ENCODE measurements at regions not wholly inside any gene's neighbourhood (a gene's known extent, or its start where the extent isn't known, plus 50 kb on each side); places are given as distances from the start of the nearest gene placed in this dataset.

DNA sequence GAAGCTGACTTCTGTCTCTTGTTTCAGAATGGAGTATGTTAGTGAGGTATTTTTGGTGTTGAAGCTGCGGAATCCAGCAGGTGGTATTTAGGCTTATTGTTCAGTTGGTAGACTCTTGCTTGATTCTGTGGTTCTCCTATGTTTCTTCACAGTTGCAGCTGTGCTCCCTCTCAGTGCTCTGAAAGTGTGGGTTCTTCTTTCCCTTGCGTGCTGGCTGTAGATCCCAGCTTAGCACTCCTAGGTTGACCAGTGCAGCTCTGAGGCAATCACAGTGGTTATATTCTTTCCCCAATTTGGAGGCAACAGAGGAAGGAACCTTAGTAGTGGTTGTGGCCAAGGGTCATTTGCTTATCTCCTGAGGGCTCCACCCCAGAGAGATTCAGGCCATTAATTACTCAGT lies 269.2 kb upstream of the NRIP1 start:
- TF ChIP-seq, protein P1, sequence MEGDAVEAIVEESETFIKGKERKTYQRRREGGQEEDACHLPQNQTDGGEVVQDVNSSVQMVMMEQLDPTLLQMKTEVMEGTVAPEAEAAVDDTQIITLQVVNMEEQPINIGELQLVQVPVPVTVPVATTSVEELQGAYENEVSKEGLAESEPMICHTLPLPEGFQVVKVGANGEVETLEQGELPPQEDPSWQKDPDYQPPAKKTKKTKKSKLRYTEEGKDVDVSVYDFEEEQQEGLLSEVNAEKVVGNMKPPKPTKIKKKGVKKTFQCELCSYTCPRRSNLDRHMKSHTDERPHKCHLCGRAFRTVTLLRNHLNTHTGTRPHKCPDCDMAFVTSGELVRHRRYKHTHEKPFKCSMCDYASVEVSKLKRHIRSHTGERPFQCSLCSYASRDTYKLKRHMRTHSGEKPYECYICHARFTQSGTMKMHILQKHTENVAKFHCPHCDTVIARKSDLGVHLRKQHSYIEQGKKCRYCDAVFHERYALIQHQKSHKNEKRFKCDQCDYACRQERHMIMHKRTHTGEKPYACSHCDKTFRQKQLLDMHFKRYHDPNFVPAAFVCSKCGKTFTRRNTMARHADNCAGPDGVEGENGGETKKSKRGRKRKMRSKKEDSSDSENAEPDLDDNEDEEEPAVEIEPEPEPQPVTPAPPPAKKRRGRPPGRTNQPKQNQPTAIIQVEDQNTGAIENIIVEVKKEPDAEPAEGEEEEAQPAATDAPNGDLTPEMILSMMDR (IDR thresholded peaks at IDR 0.05) = no peak
- no peak for TF ChIP-seq SIN3A (IDR thresholded peaks at IDR 0.05; ENCODE audit: borderline replicate concordance, insufficient read depth, low read depth, low read length)

All from Panc1 (cell line).